ENCODE measurements at regions not wholly inside any gene's neighbourhood (a gene's known extent, or its start where the extent isn't known, plus 50 kb on each side); places are given as distances from the start of the nearest gene placed in this dataset.

GRCh38 chr5:142514196-142514595, 171.7 kb downstream of the FGF1 start:
- intact Hi-C loops (cut with DNase I): no loop called here
- Histone ChIP-seq H3K27me3 (no peaks in the 10 kb centered on the region), H3K36me3 (no peaks in the 10 kb centered on the region), H3K27ac (no peak overlapping the region), H3K4me3 (no peak overlapping the region), H3K4me1 (peaks cover 0 to 37% (median 13%) of the 10 kb centered on the region in 4 donors), H3K9me3 (no peaks in the 10 kb centered on the region)
- 96% methylated on average over 3 of the region's 3 CpGs for WGBS (ENCODE audit: insufficient coverage, low coverage, low lambda C conversion rate, missing lambda C conversion rate)
- no peak for TF ChIP-seq POLR2A (IDR thresholded peaks at IDR 0.05)
- no peak for TF ChIP-seq CTCF (IDR thresholded peaks at IDR 0.05)
- DNase-seq (no peak), ATAC-seq (no peak)

- WGBS (ENCODE audit: insufficient coverage, low coverage, low lambda C conversion rate, missing lambda C conversion rate): 26% methylated on average over 13 of the region's 16 CpGs
- peak; percentile 48 to 83 (median 67) for DNase-seq
Measured at GRCh38 chr5:142512043-142513042, 173.5 kb downstream of the FGF1 start.

GRCh38 chr5:142511358-142511757, 174.5 kb downstream of the FGF1 start:
- TF ChIP-seq CTCF (IDR thresholded peaks at IDR 0.05) (no peak), POLR2A (IDR thresholded peaks at IDR 0.05) (no peak)
- Histone ChIP-seq H3K4me1 (peaks cover 0 to 50% (median 20%) of the 10 kb centered on the region in 4 donors), H3K4me3 (no peak overlapping the region), H3K27me3 (no peaks in the 10 kb centered on the region), H3K9me3 (no peaks in the 10 kb centered on the region), H3K27ac (peak overlapping the region; percentile 75 to 92 (median 83)), H3K36me3 (no peaks in the 10 kb centered on the region)
- ATAC-seq: peak; percentile 69 to 90 (median 76)
- 40% methylated on average over 2 of the region's 2 CpGs for WGBS (ENCODE audit: insufficient coverage, low coverage, low lambda C conversion rate, missing lambda C conversion rate)
- peak; percentile 72 to 87 (median 81) for DNase-seq
- intact Hi-C loops (cut with DNase I): no loop called here

More at GRCh38 chr5:142512043-142513042, 173.5 kb downstream of the FGF1 start:
- no peaks in the 10 kb centered on the region for H3K9me3 ChIP-seq
- H3K36me3 ChIP-seq: no peaks in the 10 kb centered on the region
- ATAC-seq: peak; percentile 81 to 89 (median 86)
- H3K27me3 ChIP-seq: no peaks in the 10 kb centered on the region
- TF ChIP-seq POLR2A (IDR thresholded peaks at IDR 0.05) (peak; percentile 19), CTCF (IDR thresholded peaks at IDR 0.05) (no peak)
- peaks cover 0 to 50% (median 20%) of the 10 kb centered on the region in 4 donors for H3K4me1 ChIP-seq
- peak overlapping the region; percentile 75 to 92 (median 83) for H3K27ac ChIP-seq
- intact Hi-C loops (cut with DNase I): no loop called here
- peak overlapping the region in 1 of 3 donors; percentile 12 for H3K4me3 ChIP-seq

GRCh38 chr5:142509026-142509425, 176.9 kb downstream of the FGF1 start:
- H3K9me3 ChIP-seq: no peaks in the 10 kb centered on the region
- no peaks in the 10 kb centered on the region for H3K27me3 ChIP-seq
- ATAC-seq (no peak), DNase-seq (no peak)
- H3K4me3 ChIP-seq: no peak overlapping the region
- H3K4me1 ChIP-seq: peaks cover 0 to 50% (median 20%) of the 10 kb centered on the region in 4 donors
- H3K36me3 ChIP-seq: no peaks in the 10 kb centered on the region
- peak overlapping the region; percentile 26 to 64 (median 62) for H3K27ac ChIP-seq
- no peak for TF ChIP-seq POLR2A (IDR thresholded peaks at IDR 0.05)
- TF ChIP-seq CTCF (IDR thresholded peaks at IDR 0.05): no peak
- 28% methylated on average over 1 of the region's 1 CpG for WGBS (ENCODE audit: insufficient coverage, low coverage, low lambda C conversion rate, missing lambda C conversion rate)
- intact Hi-C loops (cut with DNase I): no loop called here

Measured in right lobe of liver (tissue), 6 donors.